HG03066 (cell line): ENCODE measurements at regions not wholly inside any gene's neighbourhood (a gene's known extent, or its start where the extent isn't known, plus 50 kb on each side); places are given as distances from the start of the nearest gene placed in this dataset.
"Not testable (repeated sequence)": the region's sequence is repeated elsewhere in the genome, so short reads cannot be mapped to it uniquely, and the experiment has no call there.

Experiments used
- ATAC-seq: cut with Tn5 transposase; IDR thresholded peaks from one replicate; pipeline ENCODE4 v1.9.1; 2021; ENCODE audit warnings: low read depth; ENCODE audit not compliant: unreplicated experiment

DNA sequence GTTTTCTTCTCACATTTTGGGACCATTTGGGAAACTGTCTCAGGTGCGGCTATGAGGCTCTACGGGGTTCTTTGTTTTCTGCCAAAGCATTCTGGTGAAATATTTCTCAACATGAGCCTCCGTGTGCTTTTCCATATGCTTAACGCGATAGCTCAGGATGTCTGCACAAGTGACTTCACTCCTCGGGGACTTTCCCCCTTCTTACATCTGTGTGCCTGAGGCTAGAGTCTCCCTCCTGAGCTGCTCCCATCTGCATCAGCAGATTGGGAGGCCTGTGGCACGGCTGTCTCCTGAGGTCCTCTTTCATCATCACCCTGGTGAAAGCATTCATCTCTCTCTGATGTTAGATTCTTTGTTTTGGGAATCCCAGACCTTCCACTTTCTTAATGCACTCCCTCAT, 1190.9 kb downstream of the TYW1 start:
- ATAC-seq = no peak

DNA sequence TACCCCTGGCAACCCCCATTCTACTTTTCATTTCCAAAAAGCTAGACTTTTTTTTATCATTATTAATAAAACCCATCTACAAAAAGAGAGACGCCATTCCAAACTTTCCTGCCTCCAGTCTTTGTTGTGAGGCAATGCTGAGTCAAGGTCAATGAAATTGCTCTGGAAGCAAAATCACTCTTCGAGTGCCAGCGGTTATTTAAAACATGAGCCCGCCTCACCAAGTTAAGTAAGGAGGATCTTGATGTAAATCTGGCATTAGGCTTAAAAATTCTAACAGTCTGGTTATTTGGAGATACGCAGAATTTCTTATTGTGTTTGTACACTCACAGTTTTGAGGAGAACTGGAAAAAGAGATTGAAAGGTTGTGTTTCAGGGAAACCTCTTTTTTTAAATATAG, 1196.3 kb downstream of the TYW1 start:
- ATAC-seq = no peak

DNA sequence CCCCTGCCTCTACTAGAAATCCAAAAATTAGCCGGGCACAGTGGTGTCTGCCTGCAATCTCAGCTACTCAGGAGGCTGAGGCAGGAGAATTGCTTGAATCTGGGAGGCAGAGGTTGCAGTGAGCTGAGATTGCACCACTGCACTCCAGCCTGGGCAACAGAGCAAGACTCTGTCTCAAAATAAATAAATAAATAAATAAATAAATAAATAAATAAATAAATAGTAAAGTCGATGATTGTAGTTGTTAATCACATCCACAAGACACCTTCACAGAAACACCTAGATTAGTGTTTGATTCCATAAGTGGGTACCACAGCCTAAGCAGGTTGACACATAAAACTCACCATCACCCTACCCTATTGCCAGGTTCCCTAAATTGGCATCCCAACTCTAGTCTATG, 1199.0 kb downstream of the TYW1 start:
- not testable (repeated sequence) for ATAC-seq

DNA sequence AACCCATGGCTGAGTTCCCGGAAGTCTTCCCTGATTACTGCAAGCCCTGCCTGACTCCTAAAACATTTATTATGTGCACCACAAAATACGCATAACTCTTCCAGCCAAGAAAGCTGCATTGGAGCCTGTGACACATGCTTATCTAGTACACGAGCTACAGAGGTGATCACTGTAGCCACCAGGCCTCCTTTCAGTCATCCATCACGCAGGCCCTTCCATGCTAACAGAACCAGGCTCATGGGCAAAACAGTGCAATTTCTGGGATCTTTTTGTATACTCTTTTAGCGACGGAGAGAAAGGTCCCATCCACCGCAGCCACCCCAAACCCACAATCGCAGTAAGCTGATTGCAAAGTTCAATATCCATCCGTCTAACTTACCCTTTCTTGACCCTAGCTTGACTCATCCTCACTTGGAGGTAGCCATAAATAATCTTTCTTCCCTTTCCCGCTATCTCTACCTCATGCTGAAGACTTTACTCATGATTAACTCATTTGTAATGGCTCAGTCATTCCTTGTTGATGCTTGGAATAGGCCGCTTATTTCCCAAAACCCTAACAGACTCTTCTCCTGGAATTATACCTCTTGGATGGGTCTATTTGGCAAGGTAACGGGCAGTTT, 1203.5 kb downstream of the TYW1 start:
- no peak for ATAC-seq

DNA sequence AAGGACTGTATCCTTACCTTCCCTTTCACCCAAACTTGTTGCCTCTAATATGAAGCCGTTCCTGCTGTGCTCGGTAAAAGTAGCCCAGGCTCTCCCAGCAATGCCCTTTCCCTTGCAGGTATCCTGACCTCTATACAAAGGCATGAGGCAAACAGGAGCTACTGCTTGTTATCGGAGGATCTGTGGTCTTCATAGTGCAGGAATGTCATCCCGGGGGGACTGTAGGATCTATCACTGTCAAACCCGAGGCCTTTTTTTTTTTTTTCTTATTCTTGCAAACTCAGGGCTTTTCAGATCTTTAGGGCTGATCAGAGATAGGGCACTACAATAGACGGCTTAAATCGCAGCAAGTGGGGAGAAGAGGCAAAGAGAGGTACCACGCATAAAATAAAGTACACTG, 1206.6 kb downstream of the TYW1 start:
- ATAC-seq = no peak

DNA sequence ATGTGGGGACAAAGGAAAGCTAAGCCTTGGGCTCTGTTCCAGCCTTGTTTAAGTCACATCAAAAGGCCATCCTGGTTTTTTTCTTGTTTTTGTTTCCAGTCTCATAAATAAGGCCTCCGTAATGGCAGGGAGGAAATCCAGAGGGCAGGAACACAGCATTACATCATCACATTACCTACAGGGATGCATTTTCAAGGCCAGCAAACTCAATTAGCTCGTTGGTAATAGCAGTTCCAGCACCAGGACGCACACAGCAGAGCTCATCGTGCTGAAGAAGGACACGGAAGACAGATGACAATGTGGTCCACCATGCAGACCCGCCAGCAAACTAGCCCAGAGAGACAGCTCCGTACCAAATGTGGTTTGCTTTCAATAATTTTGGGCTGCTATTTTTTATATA, 1209.2 kb downstream of the TYW1 start:
- ATAC-seq = no peak

DNA sequence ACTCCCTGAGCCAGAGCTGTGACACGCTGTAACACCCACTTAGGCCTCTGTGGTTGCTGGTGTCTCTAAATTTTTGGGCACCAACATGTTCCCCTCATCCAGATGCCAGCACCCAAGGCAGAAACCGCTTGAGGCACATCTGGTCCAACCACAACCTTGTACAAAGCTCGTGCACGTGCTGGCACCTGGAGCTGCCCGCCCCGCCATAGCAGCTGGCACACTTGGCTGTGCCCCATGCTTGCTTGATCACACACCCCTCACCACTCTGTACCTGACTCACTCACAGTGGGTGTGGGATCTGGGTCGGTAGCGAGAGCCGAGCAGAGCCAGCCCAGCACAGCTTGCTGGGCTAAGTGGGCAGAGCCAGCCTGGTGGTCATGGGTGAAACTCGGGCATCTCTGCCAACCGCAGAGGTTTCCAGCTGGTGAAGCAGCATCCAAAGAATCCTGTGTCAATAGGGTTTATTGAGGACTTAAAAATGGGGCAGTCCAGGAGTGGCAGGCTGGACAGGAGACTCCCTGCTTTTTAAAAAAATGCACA, 1210.4 kb downstream of the TYW1 start:
- no peak for ATAC-seq

DNA sequence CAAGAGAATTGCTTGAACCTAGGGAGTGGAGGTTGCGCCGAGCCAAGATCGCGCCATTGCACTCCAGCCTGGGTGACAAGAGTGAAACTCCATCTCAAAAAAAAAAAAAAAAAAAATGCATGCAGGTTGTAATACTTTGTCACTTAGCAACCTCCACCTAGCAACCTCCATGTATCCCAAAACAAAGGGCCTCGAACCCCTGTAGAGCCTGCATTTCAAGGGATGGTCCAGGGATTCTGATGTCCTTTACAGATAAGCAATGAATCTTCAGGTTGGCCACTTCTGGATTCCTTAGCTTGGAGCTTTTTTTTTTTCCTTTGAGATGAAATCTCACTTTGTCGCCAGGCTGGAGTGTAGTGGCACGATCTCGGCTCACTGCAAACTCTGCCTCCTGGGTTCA, 1211.0 kb downstream of the TYW1 start:
- ATAC-seq = no peak

DNA sequence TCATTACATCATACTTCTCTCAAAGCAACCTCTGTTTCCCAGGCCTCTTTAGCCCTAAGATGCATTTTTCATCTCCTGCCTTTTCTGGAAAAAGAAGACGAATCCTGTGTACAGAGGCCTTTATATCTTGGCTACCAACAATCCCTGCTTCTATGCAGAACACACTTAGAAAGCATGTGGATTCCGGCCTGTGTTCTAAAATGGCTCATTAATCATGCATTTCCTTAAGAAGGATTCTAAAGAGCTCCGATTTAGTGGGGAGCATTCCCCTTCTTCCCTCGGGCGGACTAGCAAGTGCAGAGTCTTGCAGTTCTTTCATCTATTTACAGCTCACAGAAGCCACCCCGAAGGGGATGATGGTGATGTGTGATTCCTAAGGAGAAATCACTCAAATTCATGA, 1212.9 kb downstream of the TYW1 start:
- ATAC-seq = no peak

DNA sequence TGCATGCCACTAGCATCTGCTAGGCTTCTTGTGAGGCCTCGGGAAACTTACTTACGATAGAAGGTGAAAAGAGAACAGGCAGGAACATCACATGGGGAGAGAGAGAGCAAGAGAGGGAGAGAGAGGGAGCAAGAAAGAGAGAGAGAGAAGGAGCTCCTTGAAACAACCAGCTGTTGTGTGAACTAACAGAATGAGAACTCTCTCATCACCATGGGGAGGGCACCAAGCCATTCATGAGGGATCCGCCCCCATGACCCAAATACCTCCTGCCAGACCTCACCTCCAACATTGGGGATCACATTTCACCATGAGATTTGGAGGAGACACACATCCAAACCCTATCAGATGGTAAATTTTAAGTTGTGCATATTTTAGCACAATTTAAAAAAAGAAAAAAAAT, 1217.2 kb downstream of the TYW1 start:
- no peak for ATAC-seq

DNA sequence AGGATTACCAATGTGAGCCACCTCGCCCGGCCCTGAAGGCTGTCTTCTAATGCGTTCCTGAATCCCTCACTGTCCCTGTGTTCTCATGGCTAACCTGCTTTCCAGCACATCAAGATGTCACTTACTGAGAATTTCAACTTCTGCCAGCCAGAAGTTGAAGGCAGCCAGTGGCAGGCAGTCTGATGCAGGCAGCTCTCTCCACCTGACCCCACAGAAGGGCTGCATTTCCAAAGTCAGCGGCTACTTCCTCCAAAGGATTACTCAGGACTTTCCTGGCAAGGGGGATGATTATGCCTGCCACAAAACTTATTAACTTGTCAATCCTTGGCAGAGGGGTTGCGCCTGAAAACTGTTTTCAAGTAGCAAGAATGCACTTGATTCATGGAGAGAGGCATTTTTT, 1219.4 kb downstream of the TYW1 start:
- no peak for ATAC-seq

DNA sequence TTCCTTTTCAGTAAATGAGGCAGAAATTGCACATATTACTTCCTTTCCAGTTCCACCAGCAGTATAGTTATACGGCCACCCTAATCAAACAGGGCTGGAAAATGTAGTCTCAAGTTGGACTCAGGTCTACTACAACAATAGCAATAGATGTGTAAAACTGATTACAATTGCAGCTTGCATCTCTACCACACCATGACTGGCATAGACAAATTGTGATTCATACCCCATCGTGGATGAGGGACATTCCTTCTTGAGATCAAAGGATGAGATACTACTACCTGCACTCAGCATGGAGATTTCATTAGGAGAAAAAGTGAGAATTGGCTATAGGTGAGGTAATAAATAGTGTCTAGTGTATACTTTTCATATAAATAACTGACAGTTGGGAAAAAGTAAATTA, 1220.8 kb downstream of the TYW1 start:
- ATAC-seq = no peak

DNA sequence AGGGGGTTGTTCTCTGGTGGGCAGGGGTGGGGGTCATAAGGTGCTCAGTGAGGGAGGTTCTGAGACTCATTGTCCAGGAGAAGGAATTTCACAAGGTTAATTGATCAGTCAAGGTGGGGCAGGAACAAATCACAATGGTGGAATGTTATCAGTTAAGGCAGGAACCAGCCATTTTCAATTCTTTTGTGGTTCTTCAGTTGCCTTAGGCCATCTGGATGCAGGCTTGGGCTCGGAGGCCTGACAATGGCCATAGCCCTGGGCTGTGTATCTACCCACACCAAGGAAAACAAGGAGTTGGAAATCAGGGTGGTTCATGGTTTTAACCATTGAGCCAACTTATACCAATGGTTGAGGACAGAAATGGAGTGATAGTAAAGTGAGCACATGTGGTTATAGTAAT, 1221.8 kb downstream of the TYW1 start:
- no peak for ATAC-seq

DNA sequence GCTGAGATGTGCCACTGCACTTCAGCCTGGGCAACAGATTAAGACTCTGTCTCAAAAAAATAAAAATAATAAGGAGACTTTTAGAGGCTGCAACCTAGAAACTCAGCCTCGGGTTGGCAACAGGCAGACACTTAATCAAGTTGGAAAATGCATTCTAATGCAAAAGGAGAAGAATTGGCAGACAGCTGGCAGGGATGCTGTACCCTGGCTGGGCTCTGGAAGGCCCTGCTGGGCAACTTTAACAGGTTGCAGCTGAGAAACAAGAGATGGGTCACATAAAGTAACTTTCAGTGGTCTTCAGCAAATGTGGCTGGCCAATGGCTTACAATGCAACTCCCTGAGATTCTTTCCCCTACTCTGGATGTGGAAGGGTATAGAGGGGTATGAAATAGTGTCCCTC, 1225.7 kb downstream of the TYW1 start:
- ATAC-seq = no peak

DNA sequence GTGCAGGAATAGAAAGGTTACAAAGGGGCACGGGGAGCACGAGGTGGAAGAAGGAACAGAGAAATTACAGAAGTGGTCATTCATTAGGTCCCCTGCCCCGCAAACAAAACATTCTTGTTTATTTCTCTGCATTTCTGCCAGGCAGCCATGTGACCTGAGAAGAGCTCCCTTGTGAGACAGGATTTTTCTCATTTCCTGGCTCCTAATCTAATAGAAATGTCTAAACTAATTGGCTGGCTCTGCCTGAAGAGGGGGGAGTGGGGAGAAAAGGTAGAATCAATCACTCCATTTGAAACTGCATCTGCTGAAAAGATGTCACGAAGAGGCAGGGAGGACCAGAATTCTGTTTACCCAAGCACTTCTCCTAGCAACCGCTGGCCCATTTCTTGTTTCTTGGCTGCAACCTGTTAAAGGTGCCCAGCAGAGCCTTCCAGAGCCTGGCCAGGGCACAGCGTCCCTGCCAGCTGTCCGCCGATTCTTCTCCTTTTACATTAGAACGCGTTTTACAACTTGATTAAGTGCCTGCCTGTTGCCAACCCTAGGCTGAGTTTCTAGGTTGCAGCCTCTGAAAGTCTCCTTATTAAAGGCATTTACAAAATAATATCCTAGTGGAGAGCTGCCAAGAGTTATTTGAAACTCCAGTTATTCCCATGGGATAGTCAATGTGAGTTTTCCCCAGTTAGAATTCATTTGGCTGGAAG, 1227.6 kb downstream of the TYW1 start:
- no peak for ATAC-seq

DNA sequence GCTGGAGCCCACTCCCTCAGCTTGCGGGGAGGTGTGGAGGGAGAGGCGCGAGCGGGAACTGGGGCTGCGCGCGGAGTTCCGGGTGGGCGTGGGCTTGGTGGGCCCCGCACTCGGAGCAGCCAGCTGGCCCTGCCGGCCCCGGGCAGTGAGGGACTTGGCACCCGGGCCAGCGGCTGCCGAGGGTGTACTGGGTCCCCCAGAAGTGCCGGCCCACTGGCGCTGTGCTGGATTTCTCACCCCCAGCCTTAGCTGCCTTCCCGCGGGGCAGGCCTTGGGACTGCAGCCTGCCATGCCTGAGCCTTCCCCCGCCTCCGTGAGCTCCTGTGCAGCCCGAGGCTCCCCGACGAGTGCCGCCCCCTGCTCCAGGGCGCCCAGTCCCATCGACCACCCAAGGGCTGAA, 1234.4 kb downstream of the TYW1 start:
- not testable (repeated sequence) for ATAC-seq

DNA sequence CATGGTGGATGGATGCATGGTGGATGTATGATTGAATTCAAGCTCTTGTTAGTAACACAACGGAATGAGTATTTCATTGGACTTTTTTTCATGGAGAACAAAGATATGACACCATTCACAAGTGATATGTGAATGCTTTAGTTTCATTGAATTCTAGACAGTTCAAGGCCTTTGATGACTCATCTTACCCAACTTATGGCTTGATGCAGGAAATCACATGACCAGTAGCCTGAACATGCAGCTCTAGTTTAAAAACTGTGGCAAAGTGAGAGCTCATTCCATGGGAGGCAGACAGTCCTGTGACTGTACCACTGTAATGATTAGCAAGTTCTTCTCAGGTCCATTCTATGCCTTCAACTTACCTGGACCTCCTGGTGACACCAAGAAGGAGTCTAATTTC, 1239.3 kb downstream of the TYW1 start:
- ATAC-seq = no peak

DNA sequence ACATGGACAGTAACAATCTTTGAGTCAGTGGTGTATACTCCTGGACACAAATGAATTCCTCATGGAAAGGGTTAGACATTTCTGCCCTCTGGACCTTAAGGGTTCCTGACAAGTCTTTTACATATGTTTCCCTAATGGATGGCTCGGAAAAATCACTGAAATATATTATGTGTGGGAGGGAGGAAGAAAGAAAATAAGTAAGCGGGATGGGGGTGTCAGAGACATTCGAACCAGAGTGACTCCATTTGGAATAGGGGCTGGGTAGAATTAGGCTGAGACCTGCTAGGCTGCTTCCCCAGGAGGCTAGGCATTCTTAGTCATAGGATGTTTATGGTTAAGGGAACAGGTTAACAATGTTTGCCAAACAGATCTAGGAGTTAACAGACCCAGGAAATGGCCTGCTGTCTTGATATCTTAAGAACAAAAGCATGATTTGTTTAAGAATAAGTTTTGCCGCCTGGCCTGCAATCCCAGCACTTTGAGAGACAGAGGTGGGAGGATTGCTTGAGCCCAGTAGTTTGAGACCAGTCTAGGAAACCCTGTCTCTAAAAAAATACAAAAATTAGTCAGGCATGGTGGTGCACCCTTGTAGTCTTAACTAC, 1241.7 kb downstream of the TYW1 start:
- ATAC-seq = no peak

DNA sequence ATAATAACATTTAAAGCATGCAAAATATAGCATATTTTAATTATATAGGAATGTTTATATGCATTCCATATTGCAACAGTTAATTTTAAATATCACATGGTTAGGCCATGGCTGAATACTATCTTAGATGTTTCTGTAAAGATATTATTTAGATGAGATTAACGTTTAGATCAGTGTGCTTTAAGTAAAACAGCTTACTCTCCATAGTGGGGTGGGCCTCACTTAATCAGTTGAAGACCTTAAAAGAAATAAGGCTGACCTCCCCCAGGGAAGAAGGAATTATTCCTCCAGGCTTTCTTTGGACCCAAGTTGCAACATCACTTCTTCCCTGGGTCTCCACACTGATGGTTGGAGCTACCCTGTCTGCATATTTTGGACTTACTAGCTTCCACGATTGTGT, 1246.5 kb downstream of the TYW1 start:
- no peak for ATAC-seq

DNA sequence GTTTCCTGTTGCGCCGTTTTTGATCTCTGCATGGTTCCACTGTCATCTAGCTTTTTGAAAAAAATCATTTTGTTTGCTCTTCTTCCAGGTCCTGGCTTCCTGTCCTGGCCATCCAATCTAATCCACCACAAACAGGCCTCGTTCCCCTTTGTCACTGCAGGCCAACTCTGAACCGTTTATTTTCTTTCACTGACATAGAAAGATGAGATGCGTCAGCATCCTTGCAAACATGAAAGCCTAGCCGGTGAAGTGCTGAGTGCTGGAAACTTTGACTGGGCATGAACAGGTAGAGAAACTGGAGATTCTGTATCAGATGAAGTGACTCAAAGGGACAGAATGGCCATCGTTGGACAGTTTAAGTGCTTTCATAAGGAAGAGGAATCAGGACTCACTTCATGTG, 1247.8 kb downstream of the TYW1 start:
- ATAC-seq = no peak

DNA sequence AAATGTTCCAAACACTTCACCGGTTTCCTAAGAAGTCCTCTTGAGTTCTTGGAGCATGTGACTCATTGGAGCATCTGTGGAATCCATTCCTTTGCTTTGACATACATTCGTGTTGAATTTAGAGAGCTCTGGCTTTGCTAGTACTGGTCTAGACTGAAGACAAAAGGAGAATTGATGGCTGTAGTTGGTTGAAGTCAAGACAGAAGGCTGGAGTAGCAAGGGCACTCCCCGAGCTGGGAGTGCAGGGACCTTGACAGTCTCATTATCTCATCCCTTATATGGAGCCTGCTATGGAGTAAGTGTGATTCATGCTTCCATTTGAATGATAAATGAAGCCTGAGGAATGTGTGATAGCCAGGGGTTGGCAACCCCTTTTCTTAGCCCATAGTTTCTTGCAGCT, 1249.1 kb downstream of the TYW1 start:
- ATAC-seq = no peak

DNA sequence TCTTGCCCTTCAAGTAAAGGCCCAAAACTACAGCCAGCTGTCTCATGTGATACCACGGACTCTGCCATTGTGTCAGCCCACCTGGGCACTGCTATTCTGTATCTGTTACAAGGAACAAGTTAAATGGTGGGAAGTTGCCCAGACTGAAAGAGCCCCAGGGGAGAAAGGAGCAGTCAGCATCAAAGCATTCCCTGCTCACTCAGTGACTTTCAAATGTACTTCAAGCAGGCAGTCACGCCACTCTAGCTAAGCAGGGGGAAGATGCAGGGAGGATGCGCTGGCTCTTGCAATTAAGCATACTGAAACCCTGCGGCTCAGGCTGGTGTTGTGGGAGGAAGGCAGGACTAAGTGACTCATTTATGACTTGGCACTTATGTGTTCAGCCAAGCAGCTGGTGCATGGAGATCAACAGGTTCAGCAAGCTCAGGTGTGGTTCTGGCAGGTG, 1249.6 kb downstream of the TYW1 start:
- no peak for ATAC-seq
